Activated gamma-delta T cell treated with Interleukin-2 at 50 U/mL for 16 hours (primary cell): ENCODE measurements at regions not wholly inside any gene's neighbourhood (a gene's known extent, or its start where the extent isn't known, plus 50 kb on each side); places are given as distances from the start of the nearest gene placed in this dataset.

Experiments
- DNase-seq: peaks from one replicate; pipeline ENCODE4 v3.0.0-alpha.2; 2020

GRCh38 chr6:103236923-103237322 lies 1622.8 kb downstream of the HACE1 start:
- no peak for DNase-seq

GRCh38 chr6:103231181-103231580 lies 1628.5 kb downstream of the HACE1 start:
- DNase-seq = no peak

DNA sequence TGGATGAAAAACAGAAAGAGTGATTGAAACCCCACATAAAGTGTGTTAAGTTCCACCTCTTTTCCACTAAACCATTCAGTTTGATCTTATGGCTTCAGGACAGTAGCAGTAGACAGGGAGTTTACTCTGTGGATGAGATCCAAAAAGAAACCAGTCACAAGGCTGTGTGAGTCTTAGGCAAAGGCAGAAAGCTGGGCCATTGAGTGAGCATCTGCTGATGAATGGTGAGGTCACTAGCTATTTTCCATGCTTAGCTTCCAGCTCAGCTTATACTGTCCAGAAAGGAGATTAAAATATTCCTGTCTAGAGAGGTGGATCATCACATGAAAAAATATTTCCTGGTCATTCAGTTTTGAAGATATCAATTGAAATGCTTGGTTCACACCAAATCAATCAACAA lies 1643.9 kb downstream of the HACE1 start:
- no peak for DNase-seq

GRCh38 chr6:103210686-103211085 lies 1649.0 kb downstream of the HACE1 start:
- DNase-seq = no peak

GRCh38 chr6:103198386-103198785 lies 1661.3 kb downstream of the HACE1 start:
- no peak for DNase-seq

DNA sequence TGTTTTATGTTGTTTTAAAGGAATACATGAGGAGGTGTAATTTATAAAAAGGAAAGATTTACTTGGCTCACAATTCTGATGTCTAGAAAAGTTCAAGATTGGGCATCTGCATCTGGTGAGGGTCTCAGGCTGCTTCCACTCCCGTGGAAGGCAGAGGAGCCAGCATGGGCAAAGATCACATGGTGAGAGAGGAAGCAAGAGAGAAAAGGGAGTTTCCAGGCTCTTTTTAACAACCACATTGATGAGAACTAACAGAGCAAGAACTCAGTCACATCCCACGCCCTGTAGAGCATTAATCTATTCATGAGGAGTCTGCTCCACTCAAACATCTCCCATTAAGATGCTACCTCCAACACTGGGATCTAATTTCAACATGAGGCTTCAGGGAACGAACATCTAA lies 1666.3 kb downstream of the HACE1 start:
- DNase-seq = no peak

DNA sequence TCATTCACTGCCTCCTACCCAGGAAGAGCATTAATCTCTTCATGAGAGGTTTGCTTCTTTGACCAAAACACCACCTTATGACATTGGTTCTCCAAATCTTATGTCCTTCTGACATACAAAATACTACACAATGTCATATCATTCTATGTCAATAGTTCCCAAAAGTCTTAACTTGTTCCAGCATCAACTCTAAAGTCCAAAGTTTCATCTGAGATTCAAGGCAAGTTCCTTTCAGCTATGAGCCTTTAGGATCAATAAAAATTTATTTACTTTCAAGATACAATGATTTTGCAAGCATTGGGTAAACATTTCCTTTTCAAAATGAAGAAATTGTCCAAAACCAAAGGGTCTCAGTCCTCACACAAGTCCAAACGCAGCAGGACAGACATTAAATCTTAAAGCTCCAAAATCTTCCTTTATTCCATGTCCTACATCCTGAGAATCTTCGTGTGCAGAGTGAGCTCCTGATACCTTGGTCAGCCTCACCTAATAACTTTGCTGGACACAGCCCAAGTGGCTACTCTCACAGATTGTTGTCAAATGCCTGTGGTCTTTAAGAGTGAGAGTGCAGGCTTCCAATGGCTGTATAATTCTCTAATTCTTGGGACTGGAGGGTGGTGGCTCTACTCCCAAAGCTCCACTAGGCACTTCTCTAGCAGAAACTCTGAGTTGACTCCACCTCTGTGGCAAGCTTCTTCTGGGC lies 1668.2 kb downstream of the HACE1 start:
- no peak for DNase-seq

DNA sequence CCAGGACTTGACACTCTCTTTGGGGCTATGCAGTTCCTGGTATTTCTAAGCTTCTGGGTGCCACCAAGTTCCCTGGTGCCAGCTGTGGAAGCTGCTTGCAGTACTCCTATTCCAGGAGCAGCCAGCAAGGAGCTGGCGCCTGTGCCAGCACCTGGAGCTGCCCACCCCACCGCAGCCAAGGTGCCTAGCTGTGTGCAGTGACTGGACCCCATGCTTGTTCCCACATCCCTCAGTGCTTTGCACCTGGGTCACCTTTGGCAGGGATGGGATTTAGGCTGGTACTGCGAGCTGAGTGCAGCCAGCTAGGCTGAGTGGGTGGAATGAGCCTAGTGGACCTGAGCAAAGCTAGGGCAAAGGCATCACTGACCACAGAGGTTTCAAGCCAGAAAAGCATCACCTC lies 1674.9 kb downstream of the HACE1 start:
- no peak for DNase-seq

DNA sequence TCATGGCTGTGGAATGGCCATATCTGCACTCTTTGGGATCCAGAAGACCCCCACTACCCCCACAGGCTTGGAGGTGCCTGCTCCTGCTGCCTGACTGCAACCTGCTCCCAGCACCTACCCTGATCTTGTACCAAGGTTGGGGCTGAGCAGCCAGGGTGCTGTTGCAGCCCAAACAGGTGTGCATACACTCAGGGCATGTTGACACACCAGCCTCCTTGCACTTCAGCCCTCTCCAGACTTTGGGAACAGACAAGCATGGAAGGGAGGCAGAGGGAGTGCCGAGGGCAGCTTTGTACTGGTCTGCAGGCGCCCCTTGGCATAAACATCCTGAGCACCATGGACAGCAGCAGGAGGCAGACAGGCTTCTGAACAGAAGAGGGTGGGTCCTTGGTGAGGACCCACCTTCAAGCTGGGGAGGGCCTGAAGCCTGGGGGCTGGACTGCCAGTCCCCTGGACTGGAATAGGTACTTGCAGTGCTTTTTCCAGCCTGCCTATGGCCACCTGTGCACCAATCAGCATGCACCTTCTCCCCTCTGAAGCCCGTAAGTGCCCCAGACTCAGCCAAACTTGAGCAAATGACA lies 1675.8 kb downstream of the HACE1 start:
- no peak for DNase-seq

DNA sequence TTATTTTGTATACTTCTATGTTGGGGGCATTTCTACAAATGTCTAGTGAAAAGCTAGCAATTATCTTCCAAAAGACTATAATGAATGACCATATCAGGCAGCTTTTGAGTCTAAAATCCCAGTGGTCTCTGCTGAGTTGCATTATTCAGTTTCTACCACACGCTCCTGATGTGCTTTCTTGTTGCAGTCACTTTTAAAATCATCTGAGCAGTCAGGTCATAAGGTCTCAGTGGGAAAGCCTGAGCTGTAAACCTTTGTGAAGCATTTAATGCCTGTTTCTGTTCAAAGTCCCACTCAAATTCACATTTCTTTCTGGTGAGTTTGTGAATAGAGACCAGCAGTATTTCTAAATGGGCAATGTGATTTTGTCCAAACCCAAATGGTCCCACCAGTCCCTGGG lies 1681.5 kb downstream of the HACE1 start:
- no peak for DNase-seq

GRCh38 chr6:103177791-103178190 lies 1681.9 kb downstream of the HACE1 start:
- DNase-seq = no peak

DNA sequence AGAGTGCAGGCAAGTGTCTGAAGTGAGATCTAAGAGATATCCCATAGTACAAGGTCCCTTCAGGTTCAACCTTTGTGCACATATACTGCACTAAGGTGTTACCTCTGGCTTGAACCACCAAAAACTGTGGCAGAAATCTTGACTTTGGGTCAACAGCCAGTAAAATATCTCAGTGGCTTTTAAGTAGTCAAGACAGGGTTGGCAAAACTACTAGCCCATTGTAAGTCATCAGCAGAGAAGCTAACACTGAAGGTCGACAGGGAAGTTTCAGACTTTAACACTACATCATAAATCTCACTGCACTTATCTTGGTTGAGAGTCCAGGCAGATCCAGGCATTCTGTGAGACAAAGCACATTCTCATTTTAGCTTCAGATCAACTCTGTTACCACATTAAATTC lies 1684.7 kb downstream of the HACE1 start:
- no peak for DNase-seq

- DNase-seq = no peak
Measured at GRCh38 chr6:103167345-103168071, 1692.2 kb downstream of the HACE1 start.

GRCh38 chr6:103154779-103155572 lies 1704.7 kb downstream of the HACE1 start:
- no peak for DNase-seq

DNA sequence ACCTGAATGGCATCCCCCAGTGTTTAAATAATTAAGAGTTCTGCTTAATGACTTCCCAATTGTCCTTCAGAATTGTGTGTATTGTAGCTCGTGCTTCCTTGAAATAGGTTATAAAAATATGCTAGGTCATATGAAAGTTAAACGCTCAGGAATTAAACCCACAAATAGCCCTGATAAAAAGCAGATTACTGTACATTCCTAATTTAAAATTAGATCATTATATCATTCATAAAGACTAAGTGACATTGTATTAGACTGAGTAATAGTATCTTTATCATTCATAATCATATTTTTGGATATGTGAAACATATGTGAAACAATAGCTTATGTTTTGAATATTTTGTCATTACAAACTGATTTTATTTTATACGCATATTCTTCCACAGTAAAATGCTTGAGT lies 1706.7 kb downstream of the HACE1 start:
- no peak for DNase-seq

- DNase-seq = no peak
Measured at GRCh38 chr6:103142902-103143301, 1716.8 kb downstream of the HACE1 start.

DNA sequence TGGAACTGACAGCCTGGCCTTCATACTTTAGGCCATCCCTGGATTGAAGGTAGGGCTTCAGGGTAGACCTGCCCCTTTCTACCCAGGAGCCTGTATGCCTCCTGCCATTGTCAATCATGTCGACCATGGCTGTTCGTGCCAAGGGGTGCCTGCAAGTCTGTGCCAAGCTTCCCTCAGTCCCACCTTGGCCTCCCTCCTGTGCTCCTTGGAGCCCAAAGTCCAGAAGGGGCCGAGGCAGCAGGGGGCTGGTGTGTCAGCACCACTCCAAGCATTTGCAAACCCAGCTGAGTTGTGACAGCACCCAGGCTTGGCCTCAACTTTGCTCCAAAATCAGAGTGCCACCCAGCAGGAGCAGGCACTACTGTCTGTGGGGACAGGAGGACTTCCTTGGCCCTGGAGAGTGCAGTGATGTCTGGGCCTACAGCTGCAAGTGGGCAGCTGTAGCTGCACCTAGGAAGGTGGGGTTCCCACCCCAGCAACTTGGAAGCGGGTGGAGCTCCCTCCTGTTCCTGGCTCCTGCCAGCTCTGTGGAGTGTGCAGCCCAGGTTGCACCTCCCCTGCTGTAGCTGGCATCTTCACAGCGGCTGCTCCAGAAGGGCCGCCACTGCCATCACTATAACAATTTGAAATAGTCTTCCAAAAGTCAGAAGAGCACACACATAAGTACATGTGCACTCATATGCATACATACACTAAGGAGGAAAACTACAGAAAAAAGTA lies 1719.3 kb downstream of the HACE1 start:
- DNase-seq = no peak

DNA sequence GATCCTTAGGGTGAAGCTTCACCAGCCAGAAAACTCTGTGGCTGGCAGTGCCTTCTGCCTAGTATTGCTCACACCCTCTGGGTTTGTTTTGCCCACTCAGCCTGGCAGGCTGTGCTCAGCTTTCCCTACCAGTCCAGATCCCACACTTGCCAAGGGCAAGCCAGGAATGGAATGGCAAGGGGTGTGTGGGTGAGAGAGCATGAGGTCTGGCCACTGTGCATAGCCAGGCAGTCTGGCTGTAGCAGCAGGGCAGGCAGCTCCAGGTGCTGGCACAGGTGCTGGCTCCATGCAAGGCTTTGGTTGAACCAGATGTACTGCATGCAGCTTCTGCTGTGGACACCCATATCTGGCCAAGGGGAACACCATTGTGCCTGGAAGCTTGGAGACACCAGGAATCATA lies 1720.3 kb downstream of the HACE1 start:
- DNase-seq = no peak

DNA sequence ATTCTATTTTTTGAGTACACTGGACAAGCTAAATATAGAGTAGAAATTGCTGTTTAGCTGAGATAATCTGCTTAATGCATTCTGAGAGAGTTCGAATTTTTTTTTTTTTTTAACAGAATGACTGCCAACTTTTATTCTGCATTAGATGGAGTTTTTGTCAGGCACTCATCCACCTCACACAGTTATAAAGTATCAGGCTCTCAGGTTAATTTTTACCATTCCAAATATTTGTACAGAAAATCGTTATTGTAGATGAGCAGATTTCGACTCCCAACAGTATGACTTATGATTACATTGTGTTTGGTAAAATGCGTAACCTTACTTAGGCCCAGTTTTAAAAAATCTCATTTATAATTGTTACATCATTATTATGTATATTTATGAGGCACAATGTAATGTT lies 1731.0 kb downstream of the GRIK2 start:
- DNase-seq = no peak

DNA sequence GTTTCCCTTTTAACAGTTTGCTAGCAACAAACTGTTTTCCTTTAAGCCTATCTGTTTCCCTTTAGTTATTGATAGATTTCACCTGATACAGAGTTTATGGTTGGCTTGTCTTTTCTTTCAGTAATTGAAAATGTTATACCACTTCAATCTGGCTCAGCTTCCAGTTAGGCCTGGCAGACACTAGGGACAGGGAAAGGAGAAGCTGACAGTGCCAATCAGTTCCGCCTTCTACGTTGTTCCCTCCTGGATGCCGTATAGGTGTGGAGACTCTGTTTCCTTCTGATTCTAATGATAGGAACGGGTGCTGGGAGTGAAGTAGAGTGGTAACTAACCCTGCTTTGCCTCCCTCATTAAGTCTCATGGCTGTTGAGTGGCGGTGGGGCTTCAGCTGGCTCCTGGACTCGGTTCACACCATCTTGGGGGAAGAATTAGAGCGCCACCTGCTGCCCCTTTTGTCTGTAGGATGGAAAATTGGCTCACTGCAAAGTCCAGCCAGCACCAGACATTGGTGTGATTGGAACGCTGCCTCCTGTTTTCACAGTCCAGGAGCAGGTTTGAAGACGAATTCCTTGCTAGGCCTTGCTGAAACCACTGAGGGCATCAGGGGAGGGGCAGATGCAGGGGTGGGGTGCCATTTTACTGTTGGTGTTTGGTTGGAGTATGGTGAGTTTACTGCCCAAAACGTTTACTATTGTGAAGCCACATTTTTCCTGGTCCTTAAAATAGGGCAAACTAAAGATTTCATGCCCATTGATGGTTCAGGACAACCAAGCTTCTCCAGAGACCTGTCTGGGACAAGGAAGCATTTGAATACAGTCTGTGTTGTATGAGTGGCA lies 1729.5 kb downstream of the GRIK2 start:
- no peak for DNase-seq

- no peak for DNase-seq
Measured at GRCh38 chr6:103119056-103119455, 1725.5 kb downstream of the GRIK2 start.

GRCh38 chr6:103114582-103114981 lies 1721.1 kb downstream of the GRIK2 start:
- no peak for DNase-seq
